ENCODE measurements at regions not wholly inside any gene's neighbourhood (a gene's known extent, or its start where the extent isn't known, plus 50 kb on each side); places are given as distances from the start of the nearest gene placed in this dataset.
"Not testable (repeated sequence)": the region's sequence is repeated elsewhere in the genome, so short reads cannot be mapped to it uniquely, and the experiment has no call there.

GRCh38 chr21:10411776-10412526 is 109.4 kb upstream of the TPTE start:
- not testable (repeated sequence) for H3K27me3 ChIP-seq (ENCODE audit: insufficient read depth); H3K4me1 Mint-ChIP-seq; H2AFZ ChIP-seq; H3K9me2 ChIP-seq (ENCODE audit: insufficient read depth); H3K4me3 Mint-ChIP-seq; H3K9me3 Mint-ChIP-seq; H3K27me3 Mint-ChIP-seq (ENCODE audit: insufficient read depth, low read depth, poor library complexity); H3K4me2 ChIP-seq; H3K36me3 Mint-ChIP-seq (ENCODE audit: low read depth); H3K27ac ChIP-seq (ENCODE audit: low read depth); H3F3A ChIP-seq (replicated peaks; ENCODE audit: low read depth); DNase-seq (ENCODE audit: low spot score); ATAC-seq; H3K27ac Mint-ChIP-seq; H3K79me2 ChIP-seq (replicated peaks; ENCODE audit: insufficient read depth); H4K20me1 ChIP-seq (replicated peaks; ENCODE audit: insufficient read depth); H3K4me3 ChIP-seq; H3K4me1 ChIP-seq (ENCODE audit: insufficient read depth)
- H3K36me3 ChIP-seq (ENCODE audit: insufficient read depth) = peaks cover 20% of the 10 kb centered on the region

DNA sequence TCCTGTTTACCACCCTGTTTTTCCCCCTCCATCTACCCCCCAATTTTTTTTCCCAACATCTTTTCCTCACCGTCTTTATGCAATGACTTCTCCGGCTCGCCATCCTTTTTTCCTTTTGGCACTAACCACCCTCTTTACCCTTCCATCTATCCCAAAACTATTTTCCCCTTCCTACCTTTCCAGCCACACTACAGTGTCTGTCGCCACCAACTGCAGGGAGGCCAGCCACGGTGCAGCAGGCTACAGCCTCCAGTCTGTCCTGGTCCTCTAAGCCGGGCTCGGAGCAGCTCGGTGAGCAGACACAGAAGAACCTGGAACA is 108.5 kb upstream of the TPTE start:
- not testable (repeated sequence) for H3K27me3 Mint-ChIP-seq (ENCODE audit: insufficient read depth, low read depth, poor library complexity); ATAC-seq; H3K79me2 ChIP-seq (replicated peaks; ENCODE audit: insufficient read depth); H3F3A ChIP-seq (replicated peaks; ENCODE audit: low read depth); H3K4me2 ChIP-seq; H3K4me1 ChIP-seq (ENCODE audit: insufficient read depth); H3K36me3 Mint-ChIP-seq (ENCODE audit: low read depth); H3K4me1 Mint-ChIP-seq; H2AFZ ChIP-seq; H4K20me1 ChIP-seq (replicated peaks; ENCODE audit: insufficient read depth); H3K4me3 Mint-ChIP-seq; H3K27me3 ChIP-seq (ENCODE audit: insufficient read depth); H3K27ac ChIP-seq (ENCODE audit: low read depth); DNase-seq (ENCODE audit: low spot score); H3K9me2 ChIP-seq (ENCODE audit: insufficient read depth); H3K9me3 Mint-ChIP-seq; H3K27ac Mint-ChIP-seq
- Histone ChIP-seq H3K4me3 (peak overlapping the region; percentile 6; the same call in 1 of the 2 replicates), H3K36me3 (ENCODE audit: insufficient read depth) (peaks cover 21% of the 10 kb centered on the region)

- not testable (repeated sequence) for H3K4me3 Mint-ChIP-seq; H3K4me2 ChIP-seq; ATAC-seq; DNase-seq (ENCODE audit: low spot score); H2AFZ ChIP-seq; H3K27me3 Mint-ChIP-seq (ENCODE audit: insufficient read depth, low read depth, poor library complexity); H3K27ac ChIP-seq (ENCODE audit: low read depth); H4K20me1 ChIP-seq (replicated peaks; ENCODE audit: insufficient read depth); H3K9me2 ChIP-seq (ENCODE audit: insufficient read depth); H3K4me1 ChIP-seq (ENCODE audit: insufficient read depth); H3K27me3 ChIP-seq (ENCODE audit: insufficient read depth); H3K9me3 Mint-ChIP-seq; H3K27ac Mint-ChIP-seq; H3K79me2 ChIP-seq (replicated peaks; ENCODE audit: insufficient read depth); H3F3A ChIP-seq (replicated peaks; ENCODE audit: low read depth); H3K36me3 Mint-ChIP-seq (ENCODE audit: low read depth); H3K4me1 Mint-ChIP-seq
- peaks cover 26% of the 10 kb centered on the region for H3K36me3 ChIP-seq (ENCODE audit: insufficient read depth)
- peak overlapping the region; percentile 6; the same call in 1 of the 2 replicates for H3K4me3 ChIP-seq
Observed at GRCh38 chr21:10413247-10414120, 107.9 kb upstream of the TPTE start.

DNA sequence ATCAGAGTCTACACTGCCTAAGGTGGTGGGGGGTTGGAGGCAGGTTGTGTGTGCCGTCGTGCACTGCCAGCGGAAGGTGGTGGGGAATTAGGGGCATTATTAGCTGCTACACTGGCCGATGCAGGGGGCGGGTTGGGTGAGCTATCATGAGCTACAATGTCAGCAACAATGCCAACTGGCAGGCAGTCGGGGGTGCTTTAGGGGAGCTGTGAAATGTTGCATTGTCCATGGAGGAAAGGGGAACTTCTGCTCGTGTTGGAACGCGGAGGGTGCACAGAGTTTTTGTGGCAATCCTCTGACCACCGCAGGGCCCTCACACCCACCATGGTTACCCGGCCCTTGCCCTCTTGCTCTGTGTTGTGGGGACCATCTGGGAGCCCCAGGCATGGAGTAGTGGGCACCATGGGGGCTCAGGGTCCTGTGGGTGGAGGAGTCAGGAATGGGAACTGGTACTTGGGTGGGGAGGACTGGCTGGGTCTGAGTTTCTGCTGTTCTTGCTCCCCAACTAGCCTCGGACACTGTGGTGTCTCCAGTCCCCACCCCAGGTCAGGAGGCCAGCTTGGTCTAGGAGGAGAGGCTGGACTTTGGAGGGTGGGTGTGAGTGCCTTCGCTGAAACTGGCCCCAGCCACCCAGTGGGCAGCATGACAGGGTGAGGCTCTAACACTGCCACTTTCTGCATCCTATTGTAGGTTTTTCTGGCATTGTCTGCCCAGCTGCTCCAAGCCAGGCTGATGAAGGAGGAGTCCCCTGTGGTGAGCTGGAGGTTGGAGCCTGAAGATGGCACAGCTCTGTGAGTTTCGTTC is 107.1 kb upstream of the TPTE start:
- H3K27ac Mint-ChIP-seq; H3K27ac ChIP-seq (ENCODE audit: low read depth); H3K4me1 ChIP-seq (ENCODE audit: insufficient read depth); H3K9me2 ChIP-seq (ENCODE audit: insufficient read depth); H2AFZ ChIP-seq; H3K27me3 ChIP-seq (ENCODE audit: insufficient read depth); DNase-seq (ENCODE audit: low spot score); H3F3A ChIP-seq (replicated peaks; ENCODE audit: low read depth); H4K20me1 ChIP-seq (replicated peaks; ENCODE audit: insufficient read depth); H3K36me3 Mint-ChIP-seq (ENCODE audit: low read depth); H3K27me3 Mint-ChIP-seq (ENCODE audit: insufficient read depth, low read depth, poor library complexity); H3K4me2 ChIP-seq; ATAC-seq; H3K4me3 Mint-ChIP-seq; H3K79me2 ChIP-seq (replicated peaks; ENCODE audit: insufficient read depth); H3K9me3 Mint-ChIP-seq; H3K4me1 Mint-ChIP-seq: not testable (repeated sequence)
- Histone ChIP-seq H3K36me3 (ENCODE audit: insufficient read depth) (peaks cover 26% of the 10 kb centered on the region), H3K4me3 (0 out of 2 replicates have a peak overlapping the region, but pooled peaks have one; percentile 11)

GRCh38 chr21:10414925-10415254 is 106.5 kb upstream of the TPTE start:
- not testable (repeated sequence) for H3K9me3 Mint-ChIP-seq; H4K20me1 ChIP-seq (replicated peaks; ENCODE audit: insufficient read depth); H3K27ac ChIP-seq (ENCODE audit: low read depth); H3K4me1 Mint-ChIP-seq; ATAC-seq; H3K27ac Mint-ChIP-seq; H3K4me2 ChIP-seq; H3K4me1 ChIP-seq (ENCODE audit: insufficient read depth); H3K9me2 ChIP-seq (ENCODE audit: insufficient read depth); H3F3A ChIP-seq (replicated peaks; ENCODE audit: low read depth); H3K36me3 Mint-ChIP-seq (ENCODE audit: low read depth); H2AFZ ChIP-seq; DNase-seq (ENCODE audit: low spot score); H3K27me3 ChIP-seq (ENCODE audit: insufficient read depth); H3K27me3 Mint-ChIP-seq (ENCODE audit: insufficient read depth, low read depth, poor library complexity); H3K79me2 ChIP-seq (replicated peaks; ENCODE audit: insufficient read depth); H3K4me3 Mint-ChIP-seq
- peaks cover 31% of the 10 kb centered on the region for H3K36me3 ChIP-seq (ENCODE audit: insufficient read depth)
- peak overlapping the region; percentile 11; the same call in 1 of the 2 replicates for H3K4me3 ChIP-seq

- not testable (repeated sequence) for H4K20me1 ChIP-seq (replicated peaks; ENCODE audit: insufficient read depth); H3K9me2 ChIP-seq (ENCODE audit: insufficient read depth); H3K4me1 Mint-ChIP-seq; H3K79me2 ChIP-seq (replicated peaks; ENCODE audit: insufficient read depth); H3K4me1 ChIP-seq (ENCODE audit: insufficient read depth); H3K27ac ChIP-seq (ENCODE audit: low read depth); H3K27me3 Mint-ChIP-seq (ENCODE audit: insufficient read depth, low read depth, poor library complexity); H3K27ac Mint-ChIP-seq; H3K36me3 Mint-ChIP-seq (ENCODE audit: low read depth); H3F3A ChIP-seq (replicated peaks; ENCODE audit: low read depth); H2AFZ ChIP-seq; H3K27me3 ChIP-seq (ENCODE audit: insufficient read depth); ATAC-seq; DNase-seq (ENCODE audit: low spot score); H3K9me3 Mint-ChIP-seq; H3K4me2 ChIP-seq; H3K4me3 Mint-ChIP-seq
- H3K4me3 ChIP-seq = peak overlapping the region; percentile 11; the same call in 1 of the 2 replicates
- peaks cover 31% of the 10 kb centered on the region for H3K36me3 ChIP-seq (ENCODE audit: insufficient read depth)
Observed at GRCh38 chr21:10415456-10415855, 105.9 kb upstream of the TPTE start.
